DOHH2 (cell line): ENCODE measurements at regions not wholly inside any gene's neighbourhood (a gene's known extent, or its start where the extent isn't known, plus 50 kb on each side); places are given as distances from the start of the nearest gene placed in this dataset.

Experiments used
- H3F3A ChIP-seq: fragments of 200-600 bp; sonication (generic), shearing (Covaris generic); 2 replicates; pipeline ENCODE4 v1.6.0; 2016; ENCODE audit warnings: antibody characterized with exemption, mild to moderate bottlenecking; ENCODE audit not compliant: control insufficient read depth, insufficient read depth
- H3K27ac ChIP-seq: fragments of 200-600 bp; sonication (generic); 2 replicates; pipeline ENCODE4 v1.5.1; 2014; ENCODE audit warnings: low read depth, mild to moderate bottlenecking, low read length, moderate library complexity
- H3K27me3 ChIP-seq: fragments of 200-600 bp; sonication (generic); 2 replicates; pipeline ENCODE4 v1.6.1; 2014; ENCODE audit warnings: mild to moderate bottlenecking, low read length, mixed read lengths; ENCODE audit not compliant: control insufficient read depth
- H3K36me3 ChIP-seq: fragments of 200-600 bp; sonication (generic); 2 replicates; pipeline ENCODE4 v1.6.1; 2014; ENCODE audit warnings: mild to moderate bottlenecking, low read length, moderate library complexity, mixed read lengths; ENCODE audit not compliant: control insufficient read depth
- H3K4me1 ChIP-seq: fragments of 200-600 bp; sonication (generic); 2 replicates; pipeline ENCODE4 v1.6.1; 2014; ENCODE audit warnings: mild to moderate bottlenecking, low read length, mixed read lengths; ENCODE audit not compliant: control insufficient read depth
- H3K4me2 ChIP-seq: fragments of 200-600 bp; sonication (generic); 2 replicates; pipeline ENCODE4 v1.6.0; 2014; ENCODE audit warnings: mild to moderate bottlenecking, low read length, moderate library complexity
- H3K4me3 ChIP-seq: fragments of 200-600 bp; sonication (generic); 2 replicates; pipeline ENCODE4 v1.5.1; 2014; ENCODE audit warnings: mild to moderate bottlenecking, low read length, mixed read lengths
- H3K79me2 ChIP-seq: fragments of 200-600 bp; sonication (generic); 2 replicates; pipeline ENCODE4 v1.6.1; 2014; ENCODE audit warnings: mild to moderate bottlenecking, low read length, mixed read lengths; ENCODE audit not compliant: control insufficient read depth
- H3K9me2 ChIP-seq: fragments of 200-600 bp; sonication (generic); replicated peaks from 2 replicates; pipeline ENCODE4 v1.6.1; 2014; ENCODE audit warnings: mild to moderate bottlenecking, low read length, mixed read lengths; ENCODE audit not compliant: control insufficient read depth
- H3K9me3 ChIP-seq: fragments of 200-600 bp; sonication (generic); 2 replicates; pipeline ENCODE4 v1.6.1; 2014; ENCODE audit warnings: antibody characterized with exemption, low read length, mixed read lengths; ENCODE audit not compliant: control insufficient read depth, insufficient read depth
- H4K20me1 ChIP-seq: fragments of 200-600 bp; sonication (generic); 2 replicates; pipeline ENCODE4 v1.6.0; 2014; ENCODE audit warnings: low read depth, mild to moderate bottlenecking, antibody characterized with exemption, low read length, moderate library complexity; ENCODE audit not compliant: control insufficient read depth, insufficient read depth
- EZH2phosphoT487 ChIP-seq: fragments of 200-600 bp; sonication (generic); IDR thresholded peaks from 2 replicates; pipeline ENCODE4 v1.6.1; 2017; ENCODE audit warnings: borderline replicate concordance, mild to moderate bottlenecking, antibody characterized with exemption, low read length, moderate library complexity, mixed read lengths
- TF ChIP-seq, protein P1 (sequence below): fragments of 200-600 bp; sonication (generic); IDR thresholded peaks from one replicate; pipeline ENCODE4 v1.5.1; 2014; ENCODE audit warnings: antibody characterized with exemption, mild to moderate bottlenecking, low read depth, low read length; ENCODE audit not compliant: poor library complexity, severe bottlenecking

DNA sequence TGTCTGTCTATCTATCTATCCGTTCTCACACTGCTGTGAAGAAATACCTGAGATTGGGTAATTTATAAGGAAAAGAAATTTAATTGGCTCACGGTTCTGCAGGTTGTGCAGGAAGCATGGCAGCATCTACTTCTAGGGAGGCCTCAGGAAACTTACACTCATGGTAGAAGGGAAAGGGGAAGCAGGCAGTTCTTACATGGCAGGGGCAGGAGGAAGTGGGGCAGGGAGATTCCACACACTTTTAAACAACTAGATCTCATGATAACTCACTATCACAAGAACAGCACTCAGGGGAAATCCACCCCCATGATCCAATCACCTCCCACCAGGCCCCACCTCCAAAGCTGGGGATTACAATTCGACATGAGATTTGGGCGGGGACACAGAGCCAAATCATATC is 105.3 kb downstream of the SLC10A2 start:
- H3K4me2 ChIP-seq, result no peak overlapping the region

DNA sequence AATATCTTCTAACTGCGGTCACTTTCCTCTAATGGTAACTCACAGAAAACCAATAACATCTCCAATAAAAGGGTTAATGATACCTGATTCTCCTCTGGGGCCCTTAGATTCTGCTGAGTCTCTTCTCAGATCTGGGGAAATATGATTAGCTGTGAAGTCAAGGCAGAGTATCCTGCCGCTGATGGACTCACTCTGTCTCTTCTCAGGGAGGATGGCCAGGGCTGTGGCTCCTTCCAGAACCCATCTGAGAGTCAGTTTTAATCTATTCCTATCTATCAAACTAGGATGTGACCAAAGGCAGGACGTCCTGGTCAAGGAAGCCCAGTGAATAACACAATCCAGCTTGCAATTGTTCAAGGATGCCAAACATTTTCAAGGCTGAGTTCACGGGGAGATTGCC is 109.8 kb downstream of the SLC10A2 start:
- H3K27ac ChIP-seq, result no peak overlapping the region
- H3K9me3 ChIP-seq, result peaks cover 16% of the 10 kb centered on the region; the same call in 1 of the 2 replicates
- H3K36me3 ChIP-seq, result no peaks in the 10 kb centered on the region
- TF ChIP-seq, protein P1, sequence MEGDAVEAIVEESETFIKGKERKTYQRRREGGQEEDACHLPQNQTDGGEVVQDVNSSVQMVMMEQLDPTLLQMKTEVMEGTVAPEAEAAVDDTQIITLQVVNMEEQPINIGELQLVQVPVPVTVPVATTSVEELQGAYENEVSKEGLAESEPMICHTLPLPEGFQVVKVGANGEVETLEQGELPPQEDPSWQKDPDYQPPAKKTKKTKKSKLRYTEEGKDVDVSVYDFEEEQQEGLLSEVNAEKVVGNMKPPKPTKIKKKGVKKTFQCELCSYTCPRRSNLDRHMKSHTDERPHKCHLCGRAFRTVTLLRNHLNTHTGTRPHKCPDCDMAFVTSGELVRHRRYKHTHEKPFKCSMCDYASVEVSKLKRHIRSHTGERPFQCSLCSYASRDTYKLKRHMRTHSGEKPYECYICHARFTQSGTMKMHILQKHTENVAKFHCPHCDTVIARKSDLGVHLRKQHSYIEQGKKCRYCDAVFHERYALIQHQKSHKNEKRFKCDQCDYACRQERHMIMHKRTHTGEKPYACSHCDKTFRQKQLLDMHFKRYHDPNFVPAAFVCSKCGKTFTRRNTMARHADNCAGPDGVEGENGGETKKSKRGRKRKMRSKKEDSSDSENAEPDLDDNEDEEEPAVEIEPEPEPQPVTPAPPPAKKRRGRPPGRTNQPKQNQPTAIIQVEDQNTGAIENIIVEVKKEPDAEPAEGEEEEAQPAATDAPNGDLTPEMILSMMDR, result no peak
- no peak for TF ChIP-seq EZH2phosphoT487
- H3K4me2 ChIP-seq, result no peak overlapping the region
- H3K9me2 ChIP-seq, result no peaks in the 10 kb centered on the region
- H3K4me1 ChIP-seq, result peaks cover 13% of the 10 kb centered on the region
- H3K79me2 ChIP-seq, result no peaks in the 10 kb centered on the region
- H3F3A ChIP-seq, result no peaks in the 10 kb centered on the region
- no peaks in the 10 kb centered on the region for H3K27me3 ChIP-seq
- H4K20me1 ChIP-seq, result no peaks in the 10 kb centered on the region
- H3K4me3 ChIP-seq, result no peak overlapping the region

More for the DNA sequence above, 105.3 kb downstream of the SLC10A2 start:
- Histone ChIP-seq H3K9me2 (no peaks in the 10 kb centered on the region), H3K4me3 (no peak overlapping the region), H3K27me3 (no peaks in the 10 kb centered on the region), H3K27ac (no peak overlapping the region), H3K9me3 (peaks cover 11% of the 10 kb centered on the region; the same call in 1 of the 2 replicates), H4K20me1 (no peaks in the 10 kb centered on the region), H3K36me3 (no peaks in the 10 kb centered on the region), H3F3A (no peaks in the 10 kb centered on the region), H3K4me1 (no peaks in the 10 kb centered on the region), H3K79me2 (no peaks in the 10 kb centered on the region)
- no peak for TF ChIP-seq EZH2phosphoT487
- TF ChIP-seq, protein P1, result no peak

DNA sequence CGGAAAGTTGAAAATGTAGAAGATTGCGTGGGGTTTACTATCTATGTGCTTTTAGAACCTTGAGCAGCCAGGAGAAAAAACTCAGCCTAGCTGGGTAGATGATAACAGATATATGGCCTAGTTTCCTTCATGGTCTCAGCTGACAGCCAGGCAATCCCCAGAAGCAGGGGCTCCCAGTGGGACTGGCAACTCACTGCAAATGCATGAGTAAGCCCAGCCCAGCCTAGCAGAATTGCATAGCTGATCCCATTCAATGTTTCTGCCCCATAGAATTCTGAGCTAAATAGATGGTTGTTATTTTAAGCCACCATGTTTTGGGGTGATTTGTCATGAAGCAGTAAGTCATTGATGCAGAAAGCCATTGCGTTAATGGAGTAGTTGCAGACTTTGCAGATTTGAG is 108.5 kb downstream of the ERCC5 start:
- H3K36me3 ChIP-seq, result no peaks in the 10 kb centered on the region
- no peaks in the 10 kb centered on the region for H3K79me2 ChIP-seq
- no peak for TF ChIP-seq EZH2phosphoT487
- TF ChIP-seq, protein P1, result no peak
- peaks cover 18% of the 10 kb centered on the region; the same call in 1 of the 2 replicates for H3K9me3 ChIP-seq
- no peak overlapping the region for H3K27ac ChIP-seq
- no peak overlapping the region for H3K4me3 ChIP-seq
- H3K4me2 ChIP-seq, result peak overlapping the region; percentile 27; the same call in 1 of the 2 replicates
- H3K4me1 ChIP-seq, result peaks cover 19% of the 10 kb centered on the region
- H3F3A ChIP-seq, result no peaks in the 10 kb centered on the region
- H3K9me2 ChIP-seq, result no peaks in the 10 kb centered on the region
- no peaks in the 10 kb centered on the region for H4K20me1 ChIP-seq
- H3K27me3 ChIP-seq, result no peaks in the 10 kb centered on the region
